GM12892 (cell line): ENCODE measurements at regions not wholly inside any gene's neighbourhood (a gene's known extent, or its start where the extent isn't known, plus 50 kb on each side); places are given as distances from the start of the nearest gene placed in this dataset.

Experiments used
- POLR2A ChIP-seq: IDR thresholded peaks from 2 replicates; pipeline ENCODE4 v1.6.1; 2011; ENCODE audit warnings: low read depth, low read length, control low read depth
- POLR2AphosphoS5 ChIP-seq: IDR thresholded peaks from 2 replicates; pipeline ENCODE4 v1.6.1; 2011; ENCODE audit warnings: low read depth, low read length, control low read depth

DNA sequence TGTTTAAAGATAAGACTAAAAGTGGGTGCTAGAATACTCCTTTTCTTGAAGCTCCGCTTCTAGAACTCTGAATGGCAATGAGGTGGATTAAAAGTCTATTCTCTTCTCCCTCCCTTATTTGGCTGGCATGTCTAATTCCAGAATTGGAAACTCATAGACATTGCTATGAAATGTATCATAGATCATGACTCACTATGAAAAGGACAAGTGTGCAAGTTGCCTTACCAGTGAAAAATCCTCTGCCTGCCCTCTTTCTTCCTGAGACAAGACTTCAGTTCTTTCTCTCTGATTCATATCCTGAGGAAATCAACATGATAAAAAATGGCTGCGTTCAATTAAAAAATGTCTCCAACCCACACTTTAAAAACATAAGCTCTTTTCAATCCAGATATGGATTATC, 73.2 kb upstream of the BLID start:
- TF ChIP-seq POLR2A (no peak), POLR2AphosphoS5 (no peak)
